SU-DHL-6 (cell line): ENCODE measurements at regions not wholly inside any gene's neighbourhood (a gene's known extent, or its start where the extent isn't known, plus 50 kb on each side); places are given as distances from the start of the nearest gene placed in this dataset.

Experiments
- EZH2phosphoT487 ChIP-seq: fragments of 200-600 bp; sonication (generic), shearing (Covaris generic); conservative IDR thresholded peaks from 2 replicates; pipeline ENCODE4 v1.6.1; 2018; ENCODE audit warnings: mild to moderate bottlenecking, antibody characterized with exemption, low read length, moderate library complexity, mixed read lengths
- TF ChIP-seq, protein P1 (sequence below): fragments of 200-600 bp; sonication (generic); IDR thresholded peaks from one replicate; pipeline ENCODE4 v1.5.1; 2017; ENCODE audit warnings: antibody characterized with exemption, mild to moderate bottlenecking, low read length, moderate library complexity; ENCODE audit not compliant: insufficient read depth, poor library complexity, severe bottlenecking

DNA sequence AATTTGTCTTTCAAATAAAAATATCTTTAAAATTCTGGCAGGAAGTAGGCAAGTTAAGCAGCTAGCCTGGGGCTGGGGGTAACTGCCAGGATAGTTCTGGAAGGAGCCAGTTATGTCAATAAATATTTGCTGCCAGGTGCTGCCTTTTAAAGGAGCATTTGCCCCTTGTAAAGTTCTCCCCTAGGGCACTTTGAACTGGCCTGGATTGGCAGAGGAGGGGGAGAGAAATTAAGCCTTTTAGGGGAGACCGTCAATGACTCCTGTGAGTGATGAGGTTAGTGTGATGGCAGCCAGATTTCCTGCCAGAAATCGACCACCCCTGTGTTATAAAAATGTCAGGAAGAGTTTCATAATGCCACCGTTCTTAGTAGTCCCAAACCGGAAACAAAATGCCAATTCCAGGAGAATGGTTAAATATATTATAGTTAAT is 89.8 kb upstream of the ELL2 start:
- TF ChIP-seq, protein P1, sequence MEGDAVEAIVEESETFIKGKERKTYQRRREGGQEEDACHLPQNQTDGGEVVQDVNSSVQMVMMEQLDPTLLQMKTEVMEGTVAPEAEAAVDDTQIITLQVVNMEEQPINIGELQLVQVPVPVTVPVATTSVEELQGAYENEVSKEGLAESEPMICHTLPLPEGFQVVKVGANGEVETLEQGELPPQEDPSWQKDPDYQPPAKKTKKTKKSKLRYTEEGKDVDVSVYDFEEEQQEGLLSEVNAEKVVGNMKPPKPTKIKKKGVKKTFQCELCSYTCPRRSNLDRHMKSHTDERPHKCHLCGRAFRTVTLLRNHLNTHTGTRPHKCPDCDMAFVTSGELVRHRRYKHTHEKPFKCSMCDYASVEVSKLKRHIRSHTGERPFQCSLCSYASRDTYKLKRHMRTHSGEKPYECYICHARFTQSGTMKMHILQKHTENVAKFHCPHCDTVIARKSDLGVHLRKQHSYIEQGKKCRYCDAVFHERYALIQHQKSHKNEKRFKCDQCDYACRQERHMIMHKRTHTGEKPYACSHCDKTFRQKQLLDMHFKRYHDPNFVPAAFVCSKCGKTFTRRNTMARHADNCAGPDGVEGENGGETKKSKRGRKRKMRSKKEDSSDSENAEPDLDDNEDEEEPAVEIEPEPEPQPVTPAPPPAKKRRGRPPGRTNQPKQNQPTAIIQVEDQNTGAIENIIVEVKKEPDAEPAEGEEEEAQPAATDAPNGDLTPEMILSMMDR, result no peak
- no peak for TF ChIP-seq EZH2phosphoT487
